Activated naive CD8-positive, alpha-beta T cell treated with anti-CD3 and anti-CD28 coated beads, Interleukin-2, amount 10 ng/mL, durations not matched to agents 7 days and 5 days (primary cell): ENCODE measurements at regions not wholly inside any gene's neighbourhood (a gene's known extent, or its start where the extent isn't known, plus 50 kb on each side); places are given as distances from the start of the nearest gene placed in this dataset.

ENCODE experiments used
- ATAC-seq: fragments of 150-1000 bp; cut with Tn5 transposase; one replicate; pipeline ENCODE4 v1.10.0; 2021; ENCODE audit warnings: low read depth, moderate library complexity
- POLR2A ChIA-PET: fragments of 350-600 bp; sonication (Branson Sonifier 250); formaldehyde crosslinking; loops from one replicate; lab custom pipeline; 2021; ENCODE audit warnings: antibody characterized with exemption; lab: Charles Lee
- DNase-seq: peaks from one replicate; pipeline ENCODE4 v3.0.0; 2021
- H3K27ac Mint-ChIP-seq: one replicate; pipeline ENCODE4 v1.8.0; 2022; ENCODE audit warnings: mild to moderate bottlenecking, mixed read lengths
- H3K27me3 Mint-ChIP-seq: one replicate; pipeline ENCODE4 v1.8.0; 2022; ENCODE audit warnings: mild to moderate bottlenecking, moderate library complexity, mixed read lengths
- H3K36me3 Mint-ChIP-seq: one replicate; pipeline ENCODE4 v1.8.0; 2021; ENCODE audit warnings: mild to moderate bottlenecking, mixed read lengths
- H3K4me1 Mint-ChIP-seq: one replicate; pipeline ENCODE4 v1.8.0; 2021; ENCODE audit warnings: mixed read lengths
- H3K4me3 Mint-ChIP-seq: one replicate; pipeline ENCODE4 v1.8.0; 2022; ENCODE audit warnings: mild to moderate bottlenecking, moderate library complexity, mixed read lengths
- H3K9me3 Mint-ChIP-seq: one replicate; pipeline ENCODE4 v1.8.0; 2021; ENCODE audit warnings: mixed read lengths

DNA sequence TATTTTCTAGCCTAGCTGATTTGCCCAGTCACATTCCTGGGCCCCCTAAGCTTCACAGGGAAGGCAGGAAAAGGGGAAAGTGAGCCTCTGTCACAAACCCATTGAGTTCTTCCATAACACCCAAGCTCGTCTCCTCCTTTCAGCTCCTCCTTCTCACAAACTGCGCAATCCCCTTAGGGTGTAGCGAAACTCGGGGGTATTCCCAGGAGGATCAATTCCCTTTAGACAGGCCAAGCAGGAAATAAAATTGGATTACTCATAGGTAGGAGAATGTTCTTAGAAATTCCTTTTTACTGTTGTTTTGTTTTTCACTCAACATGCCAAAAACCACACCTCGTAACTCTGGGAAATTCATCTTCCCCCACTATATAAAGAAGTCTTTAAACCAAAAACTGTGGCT, 139.3 kb downstream of the IRS2 start:
- Mint-ChIP-seq H3K9me3 (peaks cover under 1% of the 10 kb centered on the region), H3K36me3 (no peaks in the 10 kb centered on the region), H3K27me3 (no peaks in the 10 kb centered on the region), H3K4me1 (no peaks in the 10 kb centered on the region), H3K27ac (no peak overlapping the region), H3K4me3 (no peak overlapping the region)
- ATAC-seq (no peak), DNase-seq (no peak)
- POLR2A ChIA-PET: no interaction called here

DNA sequence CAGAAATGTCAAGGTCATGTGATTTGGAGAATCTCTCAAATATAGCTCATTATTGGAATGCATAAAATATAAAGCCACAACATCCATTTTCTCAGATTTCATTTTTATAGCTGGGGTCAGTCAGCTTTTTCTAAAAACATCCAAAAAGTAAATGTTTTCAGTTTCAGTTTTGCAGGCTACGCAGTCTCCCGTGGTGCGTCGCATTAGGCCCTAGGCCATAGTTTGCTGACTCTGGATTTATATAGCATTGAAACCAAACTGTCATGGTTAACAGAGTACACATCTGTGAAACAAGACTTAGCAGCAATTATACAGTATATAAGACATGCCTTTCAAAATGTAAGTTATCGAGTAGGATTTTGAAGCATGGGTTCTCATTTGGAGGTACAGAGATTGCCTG, 140.0 kb downstream of the IRS2 start:
- DNase-seq (no peak), ATAC-seq (no peak)
- POLR2A ChIA-PET: no interaction called here
- Mint-ChIP-seq H3K36me3 (no peaks in the 10 kb centered on the region), H3K27ac (no peak overlapping the region), H3K4me1 (no peaks in the 10 kb centered on the region), H3K27me3 (no peaks in the 10 kb centered on the region), H3K4me3 (no peak overlapping the region), H3K9me3 (peaks cover 5% of the 10 kb centered on the region)

- H3K27ac Mint-ChIP-seq: no peak overlapping the region
These were observed 140.6 kb downstream of the IRS2 start for GRCh38 chr13:109645831-109646230.

GRCh38 chr13:109644956-109645355, 141.4 kb downstream of the IRS2 start:
- Mint-ChIP-seq H3K27ac (no peak overlapping the region), H3K36me3 (peaks cover 2% of the 10 kb centered on the region), H3K9me3 (peaks cover 15% of the 10 kb centered on the region), H3K4me1 (no peaks in the 10 kb centered on the region), H3K4me3 (no peak overlapping the region), H3K27me3 (no peaks in the 10 kb centered on the region)
- POLR2A ChIA-PET: no interaction called here
- no peak for ATAC-seq
- DNase-seq: no peak

More at GRCh38 chr13:109645831-109646230, 140.6 kb downstream of the IRS2 start:
- POLR2A ChIA-PET: no interaction called here
- no peak overlapping the region for H3K4me3 Mint-ChIP-seq
- ATAC-seq: no peak
- H3K9me3 Mint-ChIP-seq: peaks cover 10% of the 10 kb centered on the region
- peaks cover 1% of the 10 kb centered on the region for H3K36me3 Mint-ChIP-seq
- no peaks in the 10 kb centered on the region for H3K4me1 Mint-ChIP-seq
- no peak for DNase-seq
- H3K27me3 Mint-ChIP-seq: no peaks in the 10 kb centered on the region

DNA sequence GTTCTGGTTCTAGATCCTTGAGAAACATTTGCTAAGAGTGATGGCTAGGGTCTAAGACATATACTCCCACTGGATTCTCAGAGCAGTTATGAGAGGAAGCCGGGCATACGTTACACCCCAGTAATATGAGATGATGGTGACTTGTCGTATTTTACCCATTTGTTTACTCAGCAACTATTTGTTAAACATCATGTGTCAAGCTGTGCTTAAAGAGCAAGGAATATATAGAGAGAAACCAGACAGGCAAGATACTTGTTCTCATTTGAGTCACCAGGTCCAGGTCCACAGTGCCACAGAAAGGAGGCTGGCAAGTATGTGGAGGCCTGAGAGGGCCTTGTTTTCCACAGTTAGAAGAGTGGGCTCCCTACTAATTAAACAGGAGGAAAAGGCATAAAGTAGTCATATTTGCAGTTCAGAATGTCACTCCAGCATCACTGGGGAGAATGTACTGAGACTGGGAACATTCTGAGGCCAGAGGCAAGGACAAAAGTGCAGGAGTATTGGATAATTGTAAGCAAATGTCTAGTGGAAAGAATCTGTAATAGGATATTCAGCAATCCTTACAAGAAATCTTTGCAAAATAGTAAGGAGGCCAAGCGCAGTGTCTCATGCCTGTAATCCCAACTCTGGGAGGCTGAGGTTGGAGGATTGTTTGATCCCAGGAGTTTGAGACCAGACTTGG, 142.2 kb downstream of the IRS2 start:
- Mint-ChIP-seq H3K9me3 (peaks cover 15% of the 10 kb centered on the region), H3K27ac (no peak overlapping the region), H3K4me1 (no peaks in the 10 kb centered on the region), H3K27me3 (no peaks in the 10 kb centered on the region), H3K36me3 (peaks cover 3% of the 10 kb centered on the region), H3K4me3 (no peak overlapping the region)
- POLR2A ChIA-PET: no interaction called here
- no peak for ATAC-seq
- DNase-seq: no peak

GRCh38 chr13:109642358-109642757, 144.0 kb downstream of the IRS2 start:
- DNase-seq: no peak
- ATAC-seq: no peak
- Mint-ChIP-seq H3K9me3 (peaks cover 22% of the 10 kb centered on the region), H3K36me3 (peaks cover 3% of the 10 kb centered on the region), H3K27me3 (no peaks in the 10 kb centered on the region), H3K27ac (no peak overlapping the region), H3K4me3 (no peak overlapping the region), H3K4me1 (no peaks in the 10 kb centered on the region)
- POLR2A ChIA-PET: no interaction called here

- H3K4me1 Mint-ChIP-seq: no peaks in the 10 kb centered on the region
- DNase-seq: no peak
- H3K9me3 Mint-ChIP-seq: peaks cover 29% of the 10 kb centered on the region
- no peak overlapping the region for H3K27ac Mint-ChIP-seq
- POLR2A ChIA-PET: no interaction called here
- no peaks in the 10 kb centered on the region for H3K27me3 Mint-ChIP-seq
- peaks cover 3% of the 10 kb centered on the region for H3K36me3 Mint-ChIP-seq
- no peak overlapping the region for H3K4me3 Mint-ChIP-seq
- ATAC-seq: no peak
These were observed 149.6 kb downstream of the IRS2 start for GRCh38 chr13:109636736-109637135.

DNA sequence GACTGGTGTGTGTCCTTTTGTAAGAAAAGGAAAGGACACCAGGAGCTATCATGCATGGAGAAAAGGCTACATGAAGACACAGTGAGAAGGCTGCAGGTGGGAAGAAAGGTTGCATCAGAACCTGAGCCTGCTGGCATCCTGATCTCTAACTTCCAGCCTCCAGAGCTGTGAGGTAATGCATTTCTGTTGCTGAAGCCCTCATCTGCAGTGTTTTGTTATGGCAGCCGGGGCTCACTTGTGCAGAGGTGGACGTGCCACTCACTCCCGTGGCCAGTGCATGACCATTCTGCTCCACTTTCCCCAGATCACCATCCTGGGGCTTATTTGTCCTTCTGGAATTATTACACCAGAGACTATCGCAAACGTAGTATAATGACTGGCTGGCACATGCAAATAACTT, 155.3 kb downstream of the IRS2 start:
- ATAC-seq: no peak
- Mint-ChIP-seq H3K27ac (no peak overlapping the region), H3K27me3 (peaks cover 6% of the 10 kb centered on the region), H3K36me3 (no peaks in the 10 kb centered on the region), H3K9me3 (peaks cover 10% of the 10 kb centered on the region), H3K4me3 (no peak overlapping the region), H3K4me1 (no peaks in the 10 kb centered on the region)
- DNase-seq: no peak
- POLR2A ChIA-PET: no interaction called here

- Mint-ChIP-seq H3K36me3 (no peaks in the 10 kb centered on the region), H3K9me3 (peaks cover 9% of the 10 kb centered on the region), H3K27ac (no peak overlapping the region), H3K27me3 (peaks cover 6% of the 10 kb centered on the region), H3K4me1 (no peaks in the 10 kb centered on the region), H3K4me3 (no peak overlapping the region)
- DNase-seq (no peak), ATAC-seq (no peak)
- POLR2A ChIA-PET: no interaction called here
These were observed 156.1 kb downstream of the IRS2 start for GRCh38 chr13:109630271-109630670.

DNA sequence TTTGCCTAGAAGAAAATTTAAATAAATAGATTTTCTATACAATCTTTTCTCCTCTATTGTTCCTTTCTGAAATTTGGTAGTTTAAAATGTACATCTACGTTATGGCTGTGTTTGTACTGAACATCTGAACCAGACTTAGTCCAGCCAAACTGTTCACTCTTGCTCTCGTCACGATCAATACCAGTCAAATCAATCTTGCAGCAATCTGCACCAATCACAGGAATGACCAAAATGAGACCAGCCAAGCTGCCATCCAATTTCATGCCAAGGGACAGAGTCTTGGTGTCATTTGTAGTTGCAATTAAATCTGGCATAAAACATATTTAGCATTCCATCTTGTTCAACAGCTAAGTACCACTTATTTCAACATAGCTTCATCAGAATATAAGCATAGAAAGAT, 156.6 kb downstream of the IRS2 start:
- Mint-ChIP-seq H3K27me3 (peaks cover 6% of the 10 kb centered on the region), H3K27ac (no peak overlapping the region), H3K36me3 (no peaks in the 10 kb centered on the region), H3K9me3 (peaks cover 4% of the 10 kb centered on the region), H3K4me1 (no peaks in the 10 kb centered on the region), H3K4me3 (no peak overlapping the region)
- ATAC-seq (no peak), DNase-seq (no peak)
- POLR2A ChIA-PET: no interaction called here

DNA sequence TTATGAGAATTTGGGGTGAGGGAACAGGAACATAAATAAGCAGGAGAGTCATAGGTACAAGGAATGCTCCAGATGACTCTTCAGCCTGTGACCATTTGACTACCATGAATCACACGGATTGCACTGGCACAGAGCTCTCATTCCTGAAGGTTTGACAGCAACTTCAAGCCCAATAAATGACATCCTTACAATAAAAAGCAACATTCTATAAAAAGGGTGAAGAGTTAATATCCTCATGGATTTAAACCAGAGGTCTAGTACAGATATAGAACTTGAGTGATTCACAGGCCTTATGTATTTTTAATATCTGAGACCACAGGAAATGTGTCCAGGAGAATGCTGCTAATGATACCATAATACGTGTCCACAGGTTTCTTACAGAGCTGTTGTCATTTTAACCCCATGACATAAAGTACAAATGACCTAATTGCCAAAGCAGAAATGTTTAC, 158.1 kb downstream of the IRS2 start:
- POLR2A ChIA-PET: no interaction called here

DNA sequence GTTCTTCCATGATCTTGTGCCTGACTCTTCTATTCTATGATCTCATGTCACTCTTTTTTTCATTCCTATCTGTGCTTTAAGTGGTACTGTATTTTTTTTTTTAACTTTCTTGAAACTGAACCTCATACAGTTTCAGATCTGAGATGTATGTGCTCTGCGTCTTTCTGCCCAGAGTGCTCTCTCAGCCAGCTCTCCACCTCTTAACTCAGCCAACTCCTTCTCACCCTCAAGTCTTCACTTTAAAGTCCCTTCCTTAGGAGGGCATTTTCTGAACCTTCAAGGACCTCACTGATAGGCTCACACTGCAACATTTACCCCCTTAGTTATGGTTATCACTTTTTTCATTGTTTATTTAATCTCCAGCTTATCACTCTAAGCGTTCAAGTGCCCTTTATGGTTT, 158.7 kb downstream of the IRS2 start:
- Mint-ChIP-seq H3K9me3 (no peaks in the 10 kb centered on the region), H3K36me3 (no peaks in the 10 kb centered on the region), H3K4me1 (no peaks in the 10 kb centered on the region), H3K27ac (no peak overlapping the region), H3K4me3 (no peak overlapping the region), H3K27me3 (peaks cover 6% of the 10 kb centered on the region)
- ATAC-seq: no peak
- DNase-seq: no peak
- POLR2A ChIA-PET: no interaction called here

More for the DNA sequence above, 158.1 kb downstream of the IRS2 start:
- Mint-ChIP-seq H3K9me3 (peaks cover 3% of the 10 kb centered on the region), H3K27me3 (peaks cover 6% of the 10 kb centered on the region), H3K4me1 (no peaks in the 10 kb centered on the region), H3K27ac (no peak overlapping the region), H3K4me3 (no peak overlapping the region), H3K36me3 (no peaks in the 10 kb centered on the region)
- DNase-seq (no peak), ATAC-seq (no peak)

DNA sequence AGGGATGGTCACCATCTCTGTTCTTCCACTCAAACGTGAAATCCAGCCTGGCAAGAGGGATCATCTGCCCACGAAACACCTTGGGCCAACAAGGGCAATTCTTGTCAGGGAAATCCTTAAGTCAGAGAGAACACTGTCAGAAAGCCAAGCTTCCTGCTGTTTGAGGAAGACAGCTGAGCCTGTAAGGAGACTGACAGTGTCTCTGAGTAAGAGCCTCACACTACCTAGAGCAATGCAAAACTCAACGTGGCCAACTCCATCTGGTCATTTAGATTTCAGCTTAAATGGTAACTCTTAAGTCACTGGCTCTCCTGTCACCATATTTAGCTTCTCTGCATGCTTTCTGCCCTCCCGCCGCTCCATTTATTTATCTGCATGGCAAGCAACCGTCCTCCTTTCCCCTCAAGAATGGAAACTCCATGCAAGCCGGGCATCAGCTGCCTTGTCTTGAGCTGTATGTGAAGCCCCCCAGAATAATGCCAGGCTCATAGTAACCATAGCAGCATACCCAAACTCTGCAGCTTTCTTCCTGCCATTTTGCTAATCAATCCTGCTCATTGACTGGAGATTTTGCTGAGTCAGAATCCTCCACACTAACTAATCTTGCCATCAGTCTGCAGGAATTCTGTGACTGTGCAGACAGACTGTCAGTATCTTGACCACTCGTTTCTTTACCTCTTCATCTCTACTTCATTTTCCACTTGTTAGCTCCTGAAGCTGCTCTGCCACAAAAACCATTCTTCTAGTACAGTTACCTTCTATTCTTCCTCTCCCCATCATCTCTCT, 159.8 kb downstream of the IRS2 start:
- POLR2A ChIA-PET: no interaction called here
- ATAC-seq (no peak), DNase-seq (no peak)
- Mint-ChIP-seq H3K4me1 (no peaks in the 10 kb centered on the region), H3K27me3 (peaks cover 6% of the 10 kb centered on the region), H3K27ac (no peak overlapping the region), H3K9me3 (no peaks in the 10 kb centered on the region), H3K4me3 (no peak overlapping the region), H3K36me3 (no peaks in the 10 kb centered on the region)

DNA sequence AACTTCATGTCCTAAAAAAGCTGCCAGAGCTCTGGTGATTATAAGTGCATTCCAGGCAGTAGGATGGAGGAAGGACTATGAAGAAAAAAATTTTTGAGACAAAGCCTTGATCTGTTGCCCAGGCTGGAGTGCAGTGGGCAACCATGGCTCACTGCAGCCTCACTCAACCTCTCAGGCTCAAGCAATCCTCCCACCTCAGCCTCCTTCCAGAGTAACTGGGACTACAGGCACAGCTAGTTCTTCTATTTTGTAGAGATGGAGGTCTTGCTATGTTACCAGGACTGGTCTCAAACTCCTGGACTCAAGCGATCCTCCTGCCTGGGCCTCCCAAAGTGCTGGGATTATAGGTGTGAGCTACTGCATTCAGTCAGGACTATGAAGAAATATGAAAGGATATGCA, 161.2 kb downstream of the IRS2 start:
- Mint-ChIP-seq H3K9me3 (no peaks in the 10 kb centered on the region), H3K4me1 (no peaks in the 10 kb centered on the region), H3K27me3 (peaks cover 6% of the 10 kb centered on the region), H3K4me3 (no peak overlapping the region), H3K36me3 (no peaks in the 10 kb centered on the region), H3K27ac (no peak overlapping the region)
- DNase-seq (no peak), ATAC-seq (no peak)
- POLR2A ChIA-PET: no interaction called here
